HepG2 (cell line): ENCODE measurements at regions not wholly inside any gene's neighbourhood (a gene's known extent, or its start where the extent isn't known, plus 50 kb on each side); places are given as distances from the start of the nearest gene placed in this dataset.

Experiments
- ASH2L ChIP-seq: fragments of 300-600, 200-600 bp; sonication (generic); IDR thresholded peaks from 2 replicates; pipeline ENCODE4 v1.7.0; 2017; ENCODE audit warnings: low read depth, mild to moderate bottlenecking, moderate library complexity, mixed read lengths, low read length; ENCODE audit not compliant: insufficient read length
- HOXA5 ChIP-seq: sonication (generic); formaldehyde crosslinking; IDR thresholded peaks from 2 replicates; pipeline ENCODE4 v1.4.0; 2020; ENCODE audit warnings: missing genetic modification reagents
- MLLT10 ChIP-seq: sonication (generic); formaldehyde crosslinking; IDR thresholded peaks from 2 replicates; pipeline ENCODE4 v1.4.0; 2020; ENCODE audit warnings: missing genetic modification reagents
- MTF2 ChIP-seq: sonication (generic); formaldehyde crosslinking; IDR thresholded peaks from 2 replicates; pipeline ENCODE4 v1.5.0; 2020; ENCODE audit warnings: missing genetic modification reagents, borderline replicate concordance
- ONECUT2 ChIP-seq: sonication (generic); formaldehyde crosslinking; IDR thresholded peaks from 2 replicates; pipeline ENCODE4 v1.4.0; 2020; ENCODE audit warnings: missing genetic modification reagents
- PRMT3 ChIP-seq: sonication (generic); formaldehyde crosslinking; IDR thresholded peaks from 2 replicates; pipeline ENCODE4 v1.8.1; 2022; ENCODE audit warnings: low read depth, mild to moderate bottlenecking, moderate library complexity, missing genetic modification reagents, borderline replicate concordance
- U2AF1 ChIP-seq: fragments of 200-400 bp; formaldehyde crosslinking; optimal IDR thresholded peaks from 2 replicates; pipeline ENCODE3; 2017; ENCODE audit warnings: mild to moderate bottlenecking, low read depth, low read length
- ZKSCAN1 ChIP-seq: fragments of 150-350 bp; IDR thresholded peaks from 2 replicates; pipeline ENCODE4 v1.6.1; 2014; ENCODE audit warnings: low read length
- ZNF292 ChIP-seq: sonication (generic); formaldehyde crosslinking; IDR thresholded peaks from 2 replicates; pipeline ENCODE4 v1.8.1; 2022; ENCODE audit warnings: mild to moderate bottlenecking, low read depth, missing genetic modification reagents, borderline replicate concordance
- ZNF563 ChIP-seq: sonication (generic); formaldehyde crosslinking; IDR thresholded peaks from 2 replicates; pipeline ENCODE4 v1.8.0; 2022; ENCODE audit warnings: mild to moderate bottlenecking, moderate library complexity, missing genetic modification reagents
- ZNF614 ChIP-seq: IDR thresholded peaks from 2 replicates; pipeline ENCODE4 v1.6.1; 2018; ENCODE audit warnings: missing biosample characterization, missing genetic modification reagents, inconsistent platforms, borderline replicate concordance
- ZSCAN29 ChIP-seq: sonication (generic); formaldehyde crosslinking; conservative IDR thresholded peaks from 2 replicates; pipeline ENCODE4 v1.4.0; 2020; ENCODE audit warnings: mild to moderate bottlenecking, missing genetic modification reagents
- TF ChIP-seq, protein P1 (sequence below): sonication (generic); formaldehyde crosslinking; IDR thresholded peaks from 2 replicates; pipeline ENCODE4 v1.8.1; 2023; ENCODE audit warnings: mild to moderate bottlenecking, inconsistent platforms, moderate library complexity, missing genetic modification reagents, borderline replicate concordance
- TF ChIP-seq, protein P2 (sequence below): sonication (generic); formaldehyde crosslinking; IDR thresholded peaks from 2 replicates; pipeline ENCODE4 v1.4.0; 2020; ENCODE audit warnings: mild to moderate bottlenecking, missing genetic modification reagents
- TF ChIP-seq, protein P3 (sequence below): sonication (generic); formaldehyde crosslinking; IDR thresholded peaks from 2 replicates; pipeline ENCODE4 v1.5.1; 2020; ENCODE audit warnings: missing genetic modification reagents, mild to moderate bottlenecking, borderline replicate concordance
- TF ChIP-seq, protein P4 (sequence below): IDR thresholded peaks from 2 replicates; pipeline ENCODE4 v1.6.1; 2016; ENCODE audit warnings: missing compliant biosample characterization, missing genetic modification reagents, borderline replicate concordance
- TF ChIP-seq, protein P5 (sequence below): sonication (generic); formaldehyde crosslinking; IDR thresholded peaks from 2 replicates; pipeline ENCODE4 v1.8.0; 2022; ENCODE audit warnings: mild to moderate bottlenecking, missing genetic modification reagents
- TF ChIP-seq, protein P6 (sequence below): sonication (generic); formaldehyde crosslinking; IDR thresholded peaks from 2 replicates; pipeline ENCODE4 v1.4.0; 2020; ENCODE audit warnings: missing genetic modification reagents
- TF ChIP-seq, protein P7 (sequence below): sonication (generic); formaldehyde crosslinking; IDR thresholded peaks from 2 replicates; pipeline ENCODE4 v1.4.0; 2020; ENCODE audit warnings: missing genetic modification reagents

DNA sequence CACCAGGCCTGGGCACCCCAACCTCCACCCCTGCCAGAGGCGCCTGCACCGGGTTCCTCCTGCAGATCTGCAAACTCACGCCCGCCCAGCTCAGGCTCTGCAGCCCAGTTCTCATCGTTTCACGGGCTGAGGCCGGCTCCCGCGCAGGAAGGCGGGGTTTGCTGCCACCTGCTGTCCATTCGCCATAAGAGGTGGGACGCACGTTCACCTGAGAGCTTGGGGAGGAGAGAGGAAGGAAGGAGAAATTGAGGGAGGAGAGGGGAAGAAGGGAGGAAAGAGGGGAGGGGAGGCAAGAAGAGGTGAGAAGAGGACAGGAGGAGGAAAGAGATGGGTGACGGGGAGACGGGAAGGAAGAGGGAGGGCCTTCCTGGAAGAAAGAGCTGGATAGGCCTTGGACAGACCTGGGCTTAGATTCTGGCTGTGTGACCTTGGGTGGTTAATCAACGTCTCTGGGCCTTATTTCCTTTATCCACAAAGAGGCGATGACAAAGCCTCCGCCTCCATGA is 114.5 kb downstream of the ADRA2C start (continued):
- TF ChIP-seq, protein P1, sequence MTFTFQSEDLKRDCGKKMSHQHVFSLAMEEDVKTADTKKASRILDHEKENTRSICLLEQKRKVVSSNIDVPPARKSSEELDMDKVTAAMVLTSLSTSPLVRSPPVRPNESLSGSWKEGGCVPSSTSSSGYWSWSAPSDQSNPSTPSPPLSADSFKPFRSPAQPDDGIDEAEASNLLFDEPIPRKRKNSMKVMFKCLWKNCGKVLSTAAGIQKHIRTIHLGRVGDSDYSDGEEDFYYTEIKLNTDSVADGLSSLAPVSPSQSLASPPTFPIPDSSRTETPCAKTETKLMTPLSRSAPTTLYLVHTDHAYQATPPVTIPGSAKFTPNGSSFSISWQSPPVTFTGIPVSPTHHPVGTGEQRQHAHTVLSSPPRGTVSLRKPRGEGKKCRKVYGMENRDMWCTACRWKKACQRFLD (CRISPR knock-in tag), result no peak
- TF ChIP-seq MLLT10 (CRISPR knock-in tag) (no peak), ZNF563 (no peak), ZNF292 (CRISPR knock-in tag) (no peak), ZSCAN29 (CRISPR knock-in tag) (no peak), ONECUT2 (CRISPR knock-in tag) (no peak), ZKSCAN1 (no peak), ASH2L (no peak), MTF2 (no peak), ZNF614 (CRISPR knock-in tag) (no peak), HOXA5 (CRISPR knock-in tag) (no peak), PRMT3 (CRISPR knock-in tag) (no peak), U2AF1 (no peak)
- TF ChIP-seq, protein P2, sequence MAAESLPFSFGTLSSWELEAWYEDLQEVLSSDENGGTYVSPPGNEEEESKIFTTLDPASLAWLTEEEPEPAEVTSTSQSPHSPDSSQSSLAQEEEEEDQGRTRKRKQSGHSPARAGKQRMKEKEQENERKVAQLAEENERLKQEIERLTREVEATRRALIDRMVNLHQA (CRISPR knock-in tag), result no peak
- TF ChIP-seq, protein P3, sequence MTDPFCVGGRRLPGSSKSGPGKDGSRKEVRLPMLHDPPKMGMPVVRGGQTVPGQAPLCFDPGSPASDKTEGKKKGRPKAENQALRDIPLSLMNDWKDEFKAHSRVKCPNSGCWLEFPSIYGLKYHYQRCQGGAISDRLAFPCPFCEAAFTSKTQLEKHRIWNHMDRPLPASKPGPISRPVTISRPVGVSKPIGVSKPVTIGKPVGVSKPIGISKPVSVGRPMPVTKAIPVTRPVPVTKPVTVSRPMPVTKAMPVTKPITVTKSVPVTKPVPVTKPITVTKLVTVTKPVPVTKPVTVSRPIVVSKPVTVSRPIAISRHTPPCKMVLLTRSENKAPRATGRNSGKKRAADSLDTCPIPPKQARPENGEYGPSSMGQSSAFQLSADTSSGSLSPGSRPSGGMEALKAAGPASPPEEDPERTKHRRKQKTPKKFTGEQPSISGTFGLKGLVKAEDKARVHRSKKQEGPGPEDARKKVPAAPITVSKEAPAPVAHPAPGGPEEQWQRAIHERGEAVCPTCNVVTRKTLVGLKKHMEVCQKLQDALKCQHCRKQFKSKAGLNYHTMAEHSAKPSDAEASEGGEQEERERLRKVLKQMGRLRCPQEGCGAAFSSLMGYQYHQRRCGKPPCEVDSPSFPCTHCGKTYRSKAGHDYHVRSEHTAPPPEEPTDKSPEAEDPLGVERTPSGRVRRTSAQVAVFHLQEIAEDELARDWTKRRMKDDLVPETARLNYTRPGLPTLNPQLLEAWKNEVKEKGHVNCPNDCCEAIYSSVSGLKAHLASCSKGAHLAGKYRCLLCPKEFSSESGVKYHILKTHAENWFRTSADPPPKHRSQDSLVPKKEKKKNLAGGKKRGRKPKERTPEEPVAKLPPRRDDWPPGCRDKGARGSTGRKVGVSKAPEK (CRISPR knock-in tag), result no peak
- TF ChIP-seq, protein P4, sequence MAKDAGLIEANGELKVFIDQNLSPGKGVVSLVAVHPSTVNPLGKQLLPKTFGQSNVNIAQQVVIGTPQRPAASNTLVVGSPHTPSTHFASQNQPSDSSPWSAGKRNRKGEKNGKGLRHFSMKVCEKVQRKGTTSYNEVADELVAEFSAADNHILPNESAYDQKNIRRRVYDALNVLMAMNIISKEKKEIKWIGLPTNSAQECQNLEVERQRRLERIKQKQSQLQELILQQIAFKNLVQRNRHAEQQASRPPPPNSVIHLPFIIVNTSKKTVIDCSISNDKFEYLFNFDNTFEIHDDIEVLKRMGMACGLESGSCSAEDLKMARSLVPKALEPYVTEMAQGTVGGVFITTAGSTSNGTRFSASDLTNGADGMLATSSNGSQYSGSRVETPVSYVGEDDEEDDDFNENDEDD (CRISPR knock-in tag), result peak; percentile 28; the same call in 1 of the 2 replicates
- TF ChIP-seq, protein P5, sequence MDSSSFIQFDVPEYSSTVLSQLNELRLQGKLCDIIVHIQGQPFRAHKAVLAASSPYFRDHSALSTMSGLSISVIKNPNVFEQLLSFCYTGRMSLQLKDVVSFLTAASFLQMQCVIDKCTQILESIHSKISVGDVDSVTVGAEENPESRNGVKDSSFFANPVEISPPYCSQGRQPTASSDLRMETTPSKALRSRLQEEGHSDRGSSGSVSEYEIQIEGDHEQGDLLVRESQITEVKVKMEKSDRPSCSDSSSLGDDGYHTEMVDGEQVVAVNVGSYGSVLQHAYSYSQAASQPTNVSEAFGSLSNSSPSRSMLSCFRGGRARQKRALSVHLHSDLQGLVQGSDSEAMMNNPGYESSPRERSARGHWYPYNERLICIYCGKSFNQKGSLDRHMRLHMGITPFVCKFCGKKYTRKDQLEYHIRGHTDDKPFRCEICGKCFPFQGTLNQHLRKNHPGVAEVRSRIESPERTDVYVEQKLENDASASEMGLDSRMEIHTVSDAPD (CRISPR knock-in tag), result no peak
- TF ChIP-seq, protein P6, sequence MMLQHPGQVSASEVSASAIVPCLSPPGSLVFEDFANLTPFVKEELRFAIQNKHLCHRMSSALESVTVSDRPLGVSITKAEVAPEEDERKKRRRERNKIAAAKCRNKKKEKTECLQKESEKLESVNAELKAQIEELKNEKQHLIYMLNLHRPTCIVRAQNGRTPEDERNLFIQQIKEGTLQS (CRISPR knock-in tag), result no peak
- TF ChIP-seq, protein P7, sequence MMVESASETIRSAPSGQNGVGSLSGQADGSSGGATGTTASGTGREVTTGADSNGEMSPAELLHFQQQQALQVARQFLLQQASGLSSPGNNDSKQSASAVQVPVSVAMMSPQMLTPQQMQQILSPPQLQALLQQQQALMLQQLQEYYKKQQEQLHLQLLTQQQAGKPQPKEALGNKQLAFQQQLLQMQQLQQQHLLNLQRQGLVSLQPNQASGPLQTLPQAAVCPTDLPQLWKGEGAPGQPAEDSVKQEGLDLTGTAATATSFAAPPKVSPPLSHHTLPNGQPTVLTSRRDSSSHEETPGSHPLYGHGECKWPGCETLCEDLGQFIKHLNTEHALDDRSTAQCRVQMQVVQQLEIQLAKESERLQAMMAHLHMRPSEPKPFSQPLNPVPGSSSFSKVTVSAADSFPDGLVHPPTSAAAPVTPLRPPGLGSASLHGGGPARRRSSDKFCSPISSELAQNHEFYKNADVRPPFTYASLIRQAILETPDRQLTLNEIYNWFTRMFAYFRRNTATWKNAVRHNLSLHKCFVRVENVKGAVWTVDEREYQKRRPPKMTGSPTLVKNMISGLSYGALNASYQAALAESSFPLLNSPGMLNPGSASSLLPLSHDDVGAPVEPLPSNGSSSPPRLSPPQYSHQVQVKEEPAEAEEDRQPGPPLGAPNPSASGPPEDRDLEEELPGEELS (CRISPR knock-in tag), result no peak
